Small intestine (tissue), 7 donors: ENCODE measurements at regions not wholly inside any gene's neighbourhood (a gene's known extent, or its start where the extent isn't known, plus 50 kb on each side); places are given as distances from the start of the nearest gene placed in this dataset.

Experiments used
- DNase-seq, 2 donors: peaks; one replicate each; pipeline versions ENCODE4 v3.0.0 to v3.0.0-alpha.2; 2013
- FAIRE-seq: peaks from 2 replicates; lab custom pipeline; 2012; peaks lifted over from hg19 to GRCh38; lab: Jason Lieb, UNC
- H3K27ac ChIP-seq, 3 donors: one replicate each; pipeline ENCODE4 v1.5.1; 2013; ENCODE audit warnings: low read length in 2 of 3, mild to moderate bottlenecking in 2 of 3, control low read depth in 1 of 3, inconsistent platforms in 1 of 3, low read depth in 1 of 3, moderate library complexity in 1 of 3
- H3K27me3 ChIP-seq, 3 donors: one replicate each; pipeline ENCODE4 v1.6.1; 2013; ENCODE audit warnings: low read length in 3 of 3, inconsistent platforms in 1 of 3; ENCODE audit not compliant: control insufficient read depth in 3 of 3, insufficient read depth in 3 of 3
- H3K36me3 ChIP-seq, 3 donors: one replicate each; pipeline ENCODE4 v1.6.1; 2013; ENCODE audit warnings: low read length in 3 of 3, inconsistent platforms in 1 of 3, low read depth in 1 of 3, mild to moderate bottlenecking in 1 of 3, moderate library complexity in 1 of 3; ENCODE audit not compliant: control insufficient read depth in 3 of 3, insufficient read depth in 2 of 3
- H3K4me1 ChIP-seq, 3 donors: one replicate each; pipeline ENCODE4 v1.6.1; 2013; ENCODE audit warnings: low read length in 2 of 3, inconsistent platforms in 1 of 3, low read depth in 1 of 3, mild to moderate bottlenecking in 1 of 3, moderate library complexity in 1 of 3; ENCODE audit not compliant: control insufficient read depth in 3 of 3, insufficient read depth in 2 of 3
- H3K4me3 ChIP-seq, 3 donors: one replicate each; pipeline ENCODE4 v1.5.1; 2013; ENCODE audit warnings: low read length in 3 of 3, control low read depth in 1 of 3, inconsistent platforms in 1 of 3, low read depth in 1 of 3, mild to moderate bottlenecking in 1 of 3, moderate library complexity in 1 of 3
- H3K9me3 ChIP-seq, 2 donors: one replicate each; pipeline ENCODE4 v1.6.1; 2013; ENCODE audit warnings: low read depth in 1 of 2, low read length in 1 of 2; ENCODE audit not compliant: control insufficient read depth in 2 of 2, insufficient read depth in 1 of 2
- WGBS, 3 donors: extraction: QIAGEN DNeasy Blood & Tissue Kit; methylation state at CpG; one replicate each; pipeline ENCODE4 v1.1.7; 2013; 5-methylcytosine and 5-hydroxymethylcytosine counted together
- donor health status: healthy with polysubstance abuse.
- donor health status: control.
- donor health status: control.
- donor health status: Bipolar disorder and iron deficiency.
- donor health status: healthy.

DNA sequence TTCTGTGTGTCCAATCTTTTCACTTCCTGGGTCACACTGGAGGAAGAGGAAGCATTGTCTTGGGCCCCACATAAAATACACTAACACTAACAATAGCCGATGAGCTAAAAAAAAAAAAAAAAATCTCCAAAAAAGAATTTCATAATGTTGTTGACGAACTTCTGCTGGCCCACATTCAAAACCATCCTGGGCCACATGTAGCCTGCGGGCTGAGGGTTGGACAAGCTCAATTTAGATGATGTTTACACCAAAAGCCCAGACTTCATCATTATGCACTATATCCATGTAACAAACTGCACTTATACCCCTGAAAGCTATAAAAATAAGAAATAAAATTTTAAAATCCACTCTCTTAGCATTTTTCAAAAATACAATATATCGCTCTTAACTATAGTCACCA lies 187.8 kb upstream of the PTBP2 start:
- peaks cover 0 to 7% of the 10 kb centered on the region in 2 donors for H3K9me3 ChIP-seq
- WGBS, 3 donors, result 77 to 88% (median 86%) methylated on average over 4 of the region's 4 CpGs
- H3K27ac ChIP-seq, result no peak overlapping the region
- peaks cover 0 to 2% (median 0%) of the 10 kb centered on the region in 3 donors for H3K27me3 ChIP-seq
- H3K4me3 ChIP-seq, result no peak overlapping the region
- H3K4me1 ChIP-seq, result no peaks in the 10 kb centered on the region
- H3K36me3 ChIP-seq, result no peaks in the 10 kb centered on the region
- no peak for FAIRE-seq
- DNase-seq, result no peak

DNA sequence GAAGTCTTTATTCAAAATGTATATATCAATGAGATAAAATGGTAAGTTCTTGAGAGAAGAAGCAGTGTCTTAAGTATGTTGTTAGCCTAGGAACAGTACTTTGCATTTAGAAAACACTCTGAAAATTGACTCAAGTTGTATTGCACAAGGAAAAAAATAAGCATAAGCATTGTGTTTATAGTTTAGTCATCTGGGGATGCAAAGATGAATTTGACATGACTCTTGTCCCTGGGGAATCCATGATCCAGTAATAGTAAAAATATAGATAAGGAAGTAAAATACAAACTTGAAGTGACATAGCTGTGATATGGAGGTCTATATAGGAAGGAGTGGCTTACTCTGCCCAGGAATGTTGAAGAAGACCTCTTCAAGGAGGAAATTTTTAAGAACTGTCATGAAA lies 185.0 kb upstream of the PTBP2 start:
- Histone ChIP-seq H3K4me1 (no peaks in the 10 kb centered on the region), H3K9me3 (no peaks in the 10 kb centered on the region), H3K4me3 (no peak overlapping the region), H3K27ac (no peak overlapping the region), H3K27me3 (no peaks in the 10 kb centered on the region), H3K36me3 (no peaks in the 10 kb centered on the region)
- DNase-seq, result no peak
- no peak for FAIRE-seq

DNA sequence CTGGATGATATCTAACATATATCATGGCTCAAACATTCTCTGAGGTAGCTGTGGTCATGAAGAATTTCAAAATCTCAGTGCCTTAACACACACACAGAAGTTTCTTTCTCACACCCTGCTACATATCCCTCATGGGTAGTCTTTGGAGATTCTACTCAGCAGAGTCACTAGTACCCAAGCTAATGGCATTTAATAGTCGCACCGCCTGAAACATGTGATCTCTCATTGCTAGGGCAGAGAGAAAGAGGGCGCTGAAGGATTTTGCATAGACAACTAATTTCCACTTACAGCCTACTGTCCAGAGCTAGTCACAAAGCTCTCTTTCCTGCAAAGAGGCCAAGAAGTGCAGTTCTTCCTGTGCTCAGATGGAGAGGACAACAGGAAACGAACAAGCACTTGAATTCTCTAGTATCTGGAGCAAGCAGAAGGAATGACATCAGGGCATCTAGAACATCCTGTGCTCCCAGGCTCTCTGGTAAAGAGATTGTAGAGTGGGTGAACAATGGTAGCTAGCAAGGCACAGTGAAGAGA lies 183.4 kb upstream of the PTBP2 start:
- H3K36me3 ChIP-seq, result no peaks in the 10 kb centered on the region
- no peak for FAIRE-seq
- peak overlapping the region in 2 of 3 donors; percentile 15 to 72 for H3K27ac ChIP-seq
- no peaks in the 10 kb centered on the region for H3K9me3 ChIP-seq
- peak; percentile 5 to 27 for DNase-seq
- no peaks in the 10 kb centered on the region for H3K4me1 ChIP-seq
- no peaks in the 10 kb centered on the region for H3K27me3 ChIP-seq
- 54 to 67% (median 67%) methylated on average over 4 of the region's 4 CpGs for WGBS, 3 donors
- no peak overlapping the region for H3K4me3 ChIP-seq

DNA sequence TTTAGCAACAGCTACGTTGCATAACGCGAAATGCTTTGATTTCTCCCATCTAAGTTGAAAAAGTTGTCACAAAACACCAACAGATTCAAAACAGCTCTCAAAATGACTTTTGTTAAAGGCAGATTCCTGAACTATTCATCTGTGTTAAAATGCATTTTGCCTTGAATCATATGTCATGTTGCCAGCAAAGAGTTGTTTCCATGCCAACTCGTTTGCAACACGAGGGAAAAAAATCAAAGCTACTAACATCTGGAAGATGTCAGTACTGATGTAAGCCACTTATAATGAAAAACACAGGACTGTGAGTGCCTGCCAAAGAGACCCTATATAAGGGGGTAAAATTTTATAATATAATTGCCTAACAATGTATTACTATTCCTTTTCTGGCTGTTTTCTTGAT lies 182.7 kb upstream of the PTBP2 start:
- Histone ChIP-seq H3K27me3 (no peaks in the 10 kb centered on the region), H3K4me3 (no peak overlapping the region), H3K4me1 (no peaks in the 10 kb centered on the region), H3K36me3 (no peaks in the 10 kb centered on the region), H3K27ac (peak overlapping the region in 1 of 3 donors; percentile 64), H3K9me3 (no peaks in the 10 kb centered on the region)
- FAIRE-seq (no peak), DNase-seq (peak in 1 of 2 donors; percentile 20)
- WGBS, 3 donors, result 55 to 83% (median 70%) methylated on average over 5 of the region's 5 CpGs

DNA sequence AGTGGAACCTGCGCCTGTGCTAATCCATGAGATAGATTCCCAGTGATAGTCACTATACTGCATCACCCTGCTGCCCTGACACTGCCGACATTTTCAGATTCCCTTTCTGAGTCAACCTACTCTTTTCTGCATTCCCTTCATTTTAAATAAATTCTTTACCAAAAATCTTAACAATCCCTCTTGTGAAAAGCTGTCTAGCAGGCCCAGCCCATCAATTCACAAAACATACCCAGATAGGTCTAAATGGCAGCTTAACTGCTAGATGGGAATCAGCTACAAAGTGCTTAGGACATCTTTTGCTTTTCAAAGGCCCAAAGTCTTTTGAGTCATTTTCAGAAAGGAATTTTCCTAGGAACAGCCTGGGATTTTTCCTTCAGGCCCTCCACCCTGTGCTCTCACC lies 180.1 kb upstream of the PTBP2 start:
- Histone ChIP-seq H3K9me3 (no peaks in the 10 kb centered on the region), H3K36me3 (no peaks in the 10 kb centered on the region), H3K27me3 (no peaks in the 10 kb centered on the region), H3K4me3 (no peak overlapping the region), H3K4me1 (no peaks in the 10 kb centered on the region), H3K27ac (no peak overlapping the region)
- DNase-seq (no peak), FAIRE-seq (no peak)
- 86 to 96% (median 95%) methylated on average over 2 of the region's 2 CpGs for WGBS, 3 donors

DNA sequence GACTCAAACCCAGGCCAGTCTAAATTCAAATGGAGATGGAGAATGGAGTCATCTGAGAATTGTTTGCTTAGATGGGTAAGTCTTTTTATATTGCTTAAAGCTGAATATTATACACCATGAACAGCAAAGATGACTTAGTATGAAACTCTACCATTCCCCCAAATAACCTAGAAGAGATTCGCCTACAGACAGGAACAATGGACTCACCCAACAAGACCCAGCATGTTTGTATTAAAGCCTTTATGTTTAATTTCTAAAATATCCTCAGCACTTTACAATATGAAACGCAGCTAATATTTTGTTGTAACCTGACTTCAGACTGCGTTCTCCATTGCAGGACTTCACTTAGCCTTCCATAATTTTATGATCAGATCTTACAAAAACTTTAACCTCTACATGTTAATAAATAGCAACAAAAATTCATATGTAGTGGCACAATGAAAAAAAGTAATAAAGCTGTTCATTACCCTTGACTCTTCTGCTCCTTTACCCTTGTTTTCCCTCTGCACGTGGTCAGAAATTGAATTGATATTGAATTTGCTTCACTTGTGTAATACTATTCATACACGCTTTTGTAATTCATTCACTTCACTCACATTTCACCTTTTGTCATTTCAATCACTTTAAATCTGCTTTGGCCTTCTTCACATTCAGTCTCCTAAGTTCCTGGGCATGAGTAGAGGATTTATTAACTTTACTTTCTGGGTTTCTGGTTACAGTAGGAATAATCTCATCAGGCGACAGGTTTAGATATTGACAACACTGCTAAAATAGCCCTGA lies 177.3 kb upstream of the PTBP2 start:
- no peak for DNase-seq
- Histone ChIP-seq H3K36me3 (no peaks in the 10 kb centered on the region), H3K27ac (no peak overlapping the region), H3K4me3 (no peak overlapping the region), H3K9me3 (no peaks in the 10 kb centered on the region), H3K27me3 (no peaks in the 10 kb centered on the region), H3K4me1 (no peaks in the 10 kb centered on the region)
- no peak for FAIRE-seq
- WGBS, 3 donors, result 82 to 89% (median 82%) methylated on average over 6 of the region's 6 CpGs

DNA sequence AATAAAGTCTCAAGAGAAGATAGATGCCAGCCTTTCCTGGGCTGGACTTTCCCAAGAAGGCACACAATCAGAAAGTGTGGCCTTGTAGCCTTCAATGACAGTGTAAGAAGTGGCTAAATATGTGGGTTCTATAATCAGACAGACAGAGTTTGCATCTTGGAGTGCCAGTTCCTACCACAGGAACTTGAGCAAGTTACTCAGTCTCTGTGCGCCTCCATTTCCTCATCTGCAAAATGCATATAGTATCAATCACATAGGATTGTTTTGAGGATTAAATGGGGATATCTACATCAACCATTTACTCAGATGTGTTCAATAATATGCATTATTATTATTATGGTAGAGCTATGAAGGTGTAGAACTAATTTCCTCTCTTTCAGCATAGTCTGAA lies 176.8 kb upstream of the PTBP2 start:
- no peak overlapping the region for H3K4me3 ChIP-seq
- FAIRE-seq (no peak), DNase-seq (no peak)
- no peaks in the 10 kb centered on the region for H3K27me3 ChIP-seq
- no peaks in the 10 kb centered on the region for H3K9me3 ChIP-seq
- no peak overlapping the region for H3K27ac ChIP-seq
- no peaks in the 10 kb centered on the region for H3K36me3 ChIP-seq
- no peaks in the 10 kb centered on the region for H3K4me1 ChIP-seq
- 91 to 94% (median 94%) methylated on average over 1 of the region's 1 CpG for WGBS, 3 donors

DNA sequence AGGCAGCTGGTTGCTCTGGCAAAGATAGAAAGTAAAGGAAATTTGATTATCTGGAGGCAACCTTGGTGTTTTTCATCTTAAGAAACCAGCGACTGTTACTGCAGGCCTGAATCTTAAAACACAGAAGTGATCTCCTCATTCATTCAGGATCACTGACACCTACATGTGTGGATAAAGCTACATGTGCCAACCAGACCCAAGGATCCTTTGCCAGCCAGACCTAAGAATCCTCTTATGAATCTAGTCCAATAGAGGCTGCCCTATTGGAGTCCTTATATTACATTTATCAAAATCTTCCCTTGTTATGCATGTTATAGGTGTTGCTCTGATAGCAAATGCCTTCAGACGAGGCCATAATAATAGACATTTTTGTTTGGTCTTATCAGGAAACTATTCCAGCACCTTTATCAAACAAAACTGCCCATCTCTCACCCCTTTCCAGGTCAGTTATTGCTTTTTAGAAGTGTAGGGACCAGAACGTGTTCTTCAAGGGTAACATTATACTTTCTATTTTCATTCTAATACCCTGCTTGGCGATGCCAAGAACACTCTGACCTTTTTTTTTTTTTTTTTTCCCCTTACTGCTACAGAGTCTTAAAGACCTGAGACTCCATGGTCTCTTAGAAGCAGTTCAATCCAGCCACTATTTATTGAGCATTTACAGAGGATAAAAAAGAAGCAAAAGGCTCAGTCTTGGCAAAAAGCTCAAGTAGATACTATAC lies 175.5 kb upstream of the PTBP2 start:
- Histone ChIP-seq H3K27ac (no peak overlapping the region), H3K27me3 (no peaks in the 10 kb centered on the region), H3K36me3 (no peaks in the 10 kb centered on the region), H3K9me3 (no peaks in the 10 kb centered on the region), H3K4me3 (no peak overlapping the region), H3K4me1 (no peaks in the 10 kb centered on the region)
- DNase-seq, result no peak
- 60 to 86% (median 65%) methylated on average over 4 of the region's 4 CpGs for WGBS, 3 donors
- FAIRE-seq, result no peak
